ENCODE measurements at regions not wholly inside any gene's neighbourhood (a gene's known extent, or its start where the extent isn't known, plus 50 kb on each side); places are given as distances from the start of the nearest gene placed in this dataset.
A peak's percentile ranks its signal among the peaks of the same experiment; 100 is the strongest.

DNA sequence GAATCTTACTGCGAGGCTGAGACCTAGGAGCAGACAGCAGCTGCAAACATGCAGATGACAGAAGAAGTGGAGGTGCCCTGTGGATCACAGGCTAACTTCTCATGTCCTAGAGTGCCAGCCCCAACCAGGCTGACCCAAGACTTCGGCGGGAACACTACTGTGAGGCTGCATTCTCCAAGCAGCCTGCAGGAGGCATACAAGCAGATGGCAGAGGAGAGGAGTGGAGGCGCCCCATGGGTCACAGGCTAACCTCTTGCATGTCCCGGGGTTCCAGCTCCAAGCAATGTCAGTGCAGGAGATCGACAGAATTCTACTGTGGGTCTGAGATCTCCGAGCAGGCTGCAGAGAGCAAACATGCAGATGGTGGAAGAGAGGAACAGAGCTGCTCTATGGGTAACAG, 98.1 kb upstream of the ZNF678 start:
- no peak for DNase-seq (ENCODE audit: insufficient read length, low spot score)
- TF ChIP-seq POLR2A (IDR thresholded peaks at IDR 0.05; ENCODE audit: low read depth, low read length): no peak
- no peak for FAIRE-seq

DNA sequence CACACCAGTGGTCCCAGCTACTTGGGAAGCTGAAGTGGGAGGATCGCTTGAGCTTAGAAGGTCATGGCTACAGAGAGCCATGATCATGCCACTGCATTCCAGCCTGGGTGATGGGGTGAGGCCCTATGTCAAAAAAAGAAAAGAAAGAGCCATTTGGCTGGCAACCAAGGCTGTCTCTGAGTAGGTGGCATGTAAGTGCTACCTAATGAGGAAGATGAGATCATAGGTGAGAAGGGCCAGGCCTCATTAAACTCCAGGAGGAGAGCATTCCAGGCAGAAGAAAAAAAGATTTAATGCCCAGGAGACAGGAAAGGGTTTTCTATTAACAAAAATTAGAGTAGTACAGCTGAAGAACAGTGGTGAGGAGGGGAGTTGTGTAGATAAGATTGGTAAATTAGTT, 103.4 kb upstream of the ZNF678 start:
- FAIRE-seq (no peak), DNase-seq (ENCODE audit: insufficient read length, low spot score) (no peak)
- no peak for TF ChIP-seq POLR2A (IDR thresholded peaks at IDR 0.05; ENCODE audit: low read depth, low read length)

DNA sequence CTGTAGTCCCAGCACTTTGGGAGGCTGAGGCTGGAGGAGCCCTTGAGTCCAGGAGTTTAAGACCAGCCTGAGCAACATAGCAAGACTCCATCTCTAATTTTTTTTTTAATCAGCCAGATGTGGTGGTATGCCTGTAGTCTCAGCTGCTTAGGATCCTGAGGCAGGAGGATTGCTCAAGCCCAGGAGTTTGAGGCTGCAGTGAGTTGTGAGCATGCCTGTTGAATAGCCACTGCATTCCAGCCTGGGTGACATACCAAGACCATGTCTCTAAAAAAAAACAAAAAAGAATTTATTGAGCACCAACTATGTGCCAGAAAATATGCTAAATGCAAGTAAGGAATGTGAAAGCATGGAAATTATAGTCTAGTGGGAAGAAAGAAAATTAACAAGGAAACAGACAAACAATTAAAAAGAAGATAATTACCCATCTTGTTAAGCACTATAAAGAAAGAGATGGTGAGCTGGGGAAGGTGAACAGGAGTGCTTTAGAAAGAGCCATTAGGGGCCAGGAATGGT, 104.0 kb upstream of the ZNF678 start:
- DNase-seq (ENCODE audit: insufficient read length, low spot score): no peak
- TF ChIP-seq POLR2A (IDR thresholded peaks at IDR 0.05; ENCODE audit: low read depth, low read length): no peak
- FAIRE-seq: no peak

DNA sequence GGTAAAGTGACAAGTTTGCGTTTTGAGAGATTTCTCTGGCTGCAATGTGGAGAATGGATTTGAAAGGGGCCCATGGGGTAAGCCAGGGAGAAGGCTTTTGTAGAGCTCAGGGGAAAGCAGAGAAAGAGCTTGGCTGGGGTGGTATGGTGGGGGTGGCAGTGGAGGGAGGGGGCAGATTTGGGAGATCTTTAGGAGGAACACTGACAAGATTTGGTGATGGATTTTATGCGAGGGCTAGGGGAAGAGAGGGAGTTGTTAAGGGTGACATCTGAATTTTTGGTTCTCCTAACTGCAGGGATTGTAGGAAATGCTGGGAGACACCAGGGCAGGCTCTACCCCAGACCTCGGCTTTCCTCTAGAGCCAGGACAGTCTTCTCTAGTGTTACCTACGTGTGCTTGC, 108.7 kb upstream of the ZNF678 start:
- FAIRE-seq: no peak
- no peak for TF ChIP-seq POLR2A (IDR thresholded peaks at IDR 0.05; ENCODE audit: low read depth, low read length)
- no peak for DNase-seq (ENCODE audit: insufficient read length, low spot score)

DNA sequence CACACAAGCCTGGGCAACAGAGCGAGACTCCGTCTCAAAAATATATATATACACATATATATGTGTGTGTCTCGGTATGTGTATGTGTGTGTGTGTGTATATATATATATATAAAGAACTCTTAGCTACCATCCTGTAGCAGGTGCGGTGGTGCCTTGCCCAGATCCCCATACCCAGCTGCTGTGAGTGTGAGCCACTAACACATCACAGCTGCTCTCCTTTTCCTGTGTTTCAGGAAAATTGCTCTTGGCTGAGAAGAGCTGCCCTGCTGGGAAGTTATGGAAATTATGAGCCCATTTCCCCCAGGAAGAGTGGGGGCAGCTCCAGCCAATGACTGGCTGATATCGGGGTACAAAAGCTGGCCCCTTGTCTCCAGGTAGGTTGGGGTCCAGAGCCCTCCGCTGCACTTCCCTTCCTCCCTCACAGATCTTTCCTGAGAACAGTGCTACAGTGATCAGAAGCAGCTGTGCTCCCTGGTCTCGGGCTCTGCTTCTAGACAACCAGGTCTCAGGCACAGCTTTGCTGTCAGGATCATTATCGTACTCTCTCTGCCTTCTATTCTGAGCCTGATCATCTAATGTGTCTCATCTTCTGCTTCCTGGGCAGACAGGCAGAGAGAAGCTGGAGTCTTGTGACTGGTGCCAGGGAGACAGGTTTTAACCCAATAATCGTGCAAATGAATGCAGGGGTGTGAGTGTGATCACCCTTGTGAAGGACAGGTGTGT, 109.6 kb upstream of the ZNF678 start:
- FAIRE-seq: no peak
- no peak for DNase-seq (ENCODE audit: insufficient read length, low spot score)
- TF ChIP-seq POLR2A (IDR thresholded peaks at IDR 0.05; ENCODE audit: low read depth, low read length): no peak

DNA sequence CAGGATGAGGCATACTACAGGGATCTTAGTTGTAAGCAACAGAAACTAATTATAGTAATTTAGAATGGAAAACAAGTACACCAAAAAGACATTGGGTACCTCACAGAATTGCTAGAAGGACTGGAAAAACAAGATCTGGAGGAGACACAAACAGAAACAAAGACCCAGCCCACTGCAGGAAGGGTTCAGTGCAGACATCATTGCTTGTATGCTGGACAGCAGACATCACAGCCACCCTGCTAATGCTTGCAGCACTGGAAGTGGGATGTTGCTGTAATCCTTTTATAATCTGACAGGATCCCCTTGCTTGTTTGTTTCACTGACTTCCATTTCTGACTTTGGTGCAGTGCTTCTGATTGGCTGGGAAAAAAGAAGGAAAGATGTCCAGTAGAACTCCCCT, 111.4 kb upstream of the ZNF678 start:
- DNase-seq (ENCODE audit: insufficient read length, low spot score) (no peak), FAIRE-seq (no peak)
- TF ChIP-seq POLR2A (IDR thresholded peaks at IDR 0.05; ENCODE audit: low read depth, low read length): no peak

DNA sequence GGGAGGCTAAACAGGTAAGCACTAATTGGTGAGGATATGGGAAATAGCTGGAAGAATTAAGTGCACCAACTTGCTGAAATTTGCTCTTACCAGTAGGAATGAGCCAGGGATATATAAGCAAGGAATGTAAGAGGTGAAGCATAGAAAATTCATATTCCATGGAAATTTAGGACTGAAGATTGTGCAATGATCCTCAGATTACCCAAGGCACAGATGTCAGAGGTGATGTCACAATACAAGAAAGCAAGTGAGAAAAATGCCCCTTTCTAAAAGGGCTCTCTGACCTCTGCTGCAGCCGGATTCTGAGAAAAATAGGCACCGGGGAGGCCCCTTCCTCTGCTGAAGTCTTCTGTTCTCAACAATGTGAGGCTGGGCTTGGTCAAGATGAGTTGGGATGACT, 112.3 kb upstream of the ZNF678 start:
- DNase-seq (ENCODE audit: insufficient read length, low spot score): no peak
- no peak for TF ChIP-seq POLR2A (IDR thresholded peaks at IDR 0.05; ENCODE audit: low read depth, low read length)
- no peak for FAIRE-seq

DNA sequence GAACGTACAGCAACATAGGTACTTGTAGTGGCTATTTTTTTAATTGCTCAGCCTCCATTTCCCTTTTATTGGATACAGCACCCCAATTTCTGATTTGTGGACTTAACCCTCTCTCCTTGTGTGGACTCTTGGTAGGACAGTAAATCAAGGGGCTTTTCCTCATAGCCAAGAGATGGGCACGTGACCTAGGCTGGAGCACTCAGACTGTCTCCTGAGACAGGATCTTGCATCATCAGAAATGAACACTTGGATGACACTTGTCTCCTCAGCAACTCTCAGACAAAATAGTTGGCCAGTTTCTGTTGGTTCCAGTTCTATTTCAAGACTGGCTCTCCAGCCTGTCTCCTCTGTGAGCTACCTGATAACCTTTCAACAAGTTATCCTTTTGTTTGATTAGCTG, 112.9 kb upstream of the ZNF678 start:
- DNase-seq (ENCODE audit: insufficient read length, low spot score) (no peak), FAIRE-seq (no peak)
- TF ChIP-seq POLR2A (IDR thresholded peaks at IDR 0.05; ENCODE audit: low read depth, low read length): no peak

DNA sequence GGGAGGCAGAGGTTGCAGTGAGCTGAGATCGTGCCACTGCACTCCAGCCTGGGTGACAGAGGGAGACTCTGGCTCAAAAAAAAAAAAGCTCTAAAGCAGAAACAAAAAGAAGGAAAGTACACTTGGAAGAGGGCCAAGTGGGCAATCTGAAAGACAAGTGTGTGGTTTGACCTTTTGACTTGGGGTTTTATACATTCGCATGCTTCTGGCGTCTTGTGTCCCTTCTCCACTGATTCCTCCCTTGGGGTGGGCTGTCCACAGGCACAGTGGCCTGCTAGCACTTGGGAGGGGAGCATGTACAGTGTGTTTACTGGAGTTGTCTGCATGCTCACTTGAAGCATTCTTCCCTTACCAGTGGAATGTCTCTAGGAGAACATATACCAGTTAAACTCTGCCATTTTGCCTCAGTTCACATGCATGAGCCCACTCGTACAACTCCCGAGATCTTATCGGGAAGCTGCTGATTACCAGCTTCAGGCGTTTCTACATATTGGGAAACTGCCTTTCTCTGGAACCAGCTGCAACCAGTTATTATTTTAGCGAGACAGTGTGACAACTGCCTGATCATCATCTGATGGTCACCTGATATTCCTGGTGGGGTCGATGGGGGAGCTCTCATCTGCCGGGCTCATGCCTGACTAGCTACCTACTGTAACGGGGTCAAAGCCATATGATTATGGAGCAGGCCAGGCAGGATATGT, 113.5 kb upstream of the ZNF678 start:
- DNase-seq (ENCODE audit: insufficient read length, low spot score): no peak
- TF ChIP-seq POLR2A (IDR thresholded peaks at IDR 0.05; ENCODE audit: low read depth, low read length): no peak
- no peak for FAIRE-seq

DNA sequence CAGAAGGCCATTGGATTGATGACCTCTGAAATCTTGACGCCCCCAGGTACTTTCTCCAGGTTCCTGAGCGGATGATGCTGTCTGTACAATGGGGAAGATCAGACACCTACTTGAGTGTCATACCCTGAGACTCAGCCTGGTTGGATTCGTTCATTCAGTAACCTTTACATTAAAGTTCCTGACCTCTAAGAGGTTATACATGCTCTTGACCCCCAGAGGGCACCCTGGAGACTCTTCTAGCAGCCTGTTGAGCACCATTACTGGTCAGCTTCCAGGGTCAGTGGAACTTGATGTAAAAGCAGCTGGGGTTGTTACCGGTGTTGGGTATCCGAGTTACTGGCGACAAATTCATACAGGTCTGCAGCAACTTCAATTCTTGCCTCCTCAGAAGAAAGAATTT, 114.3 kb upstream of the ZNF678 start:
- no peak for TF ChIP-seq POLR2A (IDR thresholded peaks at IDR 0.05; ENCODE audit: low read depth, low read length)
- DNase-seq (ENCODE audit: insufficient read length, low spot score) (peak; percentile 45), FAIRE-seq (no peak)

DNA sequence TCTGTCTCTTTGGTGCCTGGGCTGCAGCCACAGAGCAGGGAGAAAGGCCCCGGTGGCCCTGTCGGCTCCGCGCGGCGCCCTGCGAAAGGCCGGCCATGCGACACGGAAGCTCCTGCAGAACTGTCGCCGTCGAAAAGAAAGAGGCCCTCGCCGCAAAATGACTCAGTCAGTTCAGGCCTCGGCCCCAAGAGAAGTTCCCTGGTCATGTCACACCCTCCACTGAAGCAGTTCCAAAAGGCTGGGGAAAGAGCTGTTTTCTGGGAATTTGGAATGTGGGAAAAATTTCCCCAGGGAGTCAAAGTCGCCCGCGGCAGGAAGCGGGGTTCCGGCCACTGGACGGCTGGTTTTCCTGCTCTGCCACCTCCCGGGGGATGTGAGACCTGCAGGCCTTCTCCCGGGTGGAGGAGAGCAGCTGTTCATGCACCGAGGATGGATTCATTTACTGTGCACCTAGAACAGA, 115.8 kb upstream of the ZNF678 start:
- DNase-seq (ENCODE audit: insufficient read length, low spot score) (no peak), FAIRE-seq (no peak)
- TF ChIP-seq POLR2A (IDR thresholded peaks at IDR 0.05; ENCODE audit: low read depth, low read length): no peak

DNA sequence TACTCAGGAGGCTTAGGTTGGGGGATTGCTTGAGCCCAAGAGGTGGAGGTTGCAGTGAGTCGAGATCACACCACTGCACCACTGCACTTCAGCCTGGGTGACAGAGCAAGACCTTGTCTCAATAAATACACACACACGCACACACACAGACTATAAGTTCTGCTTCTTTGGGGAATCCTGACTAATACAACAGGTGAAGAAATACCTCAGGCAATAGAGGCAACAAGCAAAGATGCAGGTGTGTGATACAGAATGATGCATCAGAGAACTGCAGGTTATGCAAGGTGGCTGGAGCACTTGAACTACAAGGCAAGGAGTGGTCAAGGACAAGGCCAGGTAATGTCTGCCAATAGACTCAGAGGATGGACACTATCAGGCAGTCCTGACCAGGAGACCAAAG, 117.6 kb upstream of the ZNF678 start:
- FAIRE-seq (no peak), DNase-seq (ENCODE audit: insufficient read length, low spot score) (no peak)
- TF ChIP-seq POLR2A (IDR thresholded peaks at IDR 0.05; ENCODE audit: low read depth, low read length): no peak

DNA sequence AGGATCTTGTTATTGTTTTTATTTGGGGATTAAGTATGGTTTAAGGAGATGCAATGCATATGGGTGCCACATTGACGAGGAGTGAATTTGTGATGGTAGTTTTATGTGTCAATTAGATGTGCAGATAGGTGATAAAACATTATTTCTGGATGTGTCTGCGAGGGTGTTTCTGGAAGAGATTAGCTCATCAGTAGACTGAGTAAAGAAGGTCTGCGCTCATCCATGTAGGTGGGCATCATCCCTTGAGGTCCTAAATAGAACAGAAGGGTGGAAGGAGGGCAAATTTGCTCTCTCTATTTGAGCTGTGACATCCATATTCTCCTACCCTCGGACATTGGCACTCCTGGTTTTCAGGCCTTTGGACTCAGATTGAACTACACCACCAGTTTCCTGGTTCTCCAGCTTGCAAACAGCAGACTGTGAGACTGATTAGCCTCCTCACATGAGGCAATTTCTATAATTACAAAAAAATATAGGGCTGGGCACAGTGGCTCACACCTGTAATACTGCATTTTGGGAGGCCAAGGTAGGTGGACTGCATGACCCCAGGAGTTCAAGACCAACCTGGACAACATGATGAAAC, 118.2 kb upstream of the ZNF678 start:
- no peak for TF ChIP-seq POLR2A (IDR thresholded peaks at IDR 0.05; ENCODE audit: low read depth, low read length)
- FAIRE-seq: no peak
- no peak for DNase-seq (ENCODE audit: insufficient read length, low spot score)

DNA sequence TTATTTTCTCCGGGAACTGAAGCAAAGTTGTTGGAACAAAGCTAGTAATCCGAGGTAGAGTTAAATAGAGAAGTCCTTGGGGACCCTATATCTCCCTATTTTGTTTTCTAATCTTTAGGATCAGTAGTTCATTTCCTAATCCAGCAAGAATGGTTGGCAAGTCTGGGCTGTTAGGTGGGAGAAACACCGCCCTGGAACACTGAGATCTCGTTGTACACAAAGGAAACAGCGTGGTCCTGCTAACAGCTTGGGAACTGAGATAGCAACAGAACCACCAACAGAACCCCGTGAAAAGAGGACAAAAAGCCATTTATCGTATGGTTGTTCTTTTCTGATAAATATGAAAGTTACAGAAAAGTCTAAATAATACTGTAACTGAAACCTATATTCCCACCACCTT, 121.9 kb upstream of the CDC42BPA start:
- FAIRE-seq (no peak), DNase-seq (ENCODE audit: insufficient read length, low spot score) (no peak)
- TF ChIP-seq POLR2A (IDR thresholded peaks at IDR 0.05; ENCODE audit: low read depth, low read length): no peak
